Endodermal cell (in vitro differentiated cells): ENCODE measurements at regions not wholly inside any gene's neighbourhood (a gene's known extent, or its start where the extent isn't known, plus 50 kb on each side); places are given as distances from the start of the nearest gene placed in this dataset.

Source experiments
- DNase-seq: peaks from one replicate; pipeline ENCODE4 v3.0.0-alpha.2; 2017
- H3K27ac ChIP-seq: 2 replicates; pipeline ENCODE4 v1.5.1; 2013; ENCODE audit warnings: mild to moderate bottlenecking, low read depth, low read length, moderate library complexity
- H3K27me3 ChIP-seq: 2 replicates; pipeline ENCODE4 v1.6.1; 2013; ENCODE audit warnings: mild to moderate bottlenecking, low read length, moderate library complexity; ENCODE audit not compliant: insufficient read depth, control insufficient read depth, poor library complexity, severe bottlenecking
- H3K36me3 ChIP-seq: 2 replicates; pipeline ENCODE4 v1.7.0; 2013; ENCODE audit warnings: mild to moderate bottlenecking, low read length, moderate library complexity; ENCODE audit not compliant: control insufficient read depth, insufficient read depth
- H3K4me1 ChIP-seq: one replicate; pipeline ENCODE4 v1.7.0; 2013; ENCODE audit warnings: low read length; ENCODE audit not compliant: control insufficient read depth, insufficient read depth
- H3K4me3 ChIP-seq: 2 replicates; pipeline ENCODE4 v1.5.1; 2013; ENCODE audit warnings: mild to moderate bottlenecking, low read length, moderate library complexity
- H3K9ac ChIP-seq: 2 replicates; pipeline ENCODE4 v1.6.1; 2013; ENCODE audit warnings: mild to moderate bottlenecking, low read length, moderate library complexity; ENCODE audit not compliant: poor library complexity, severe bottlenecking; ENCODE audit errors: extremely low read depth
- H3K9me3 ChIP-seq: 2 replicates; pipeline ENCODE4 v1.6.1; 2013; ENCODE audit warnings: mild to moderate bottlenecking, low read length, moderate library complexity; ENCODE audit not compliant: control insufficient read depth
- H3K27ac Mint-ChIP-seq: 2 replicates; pipeline ENCODE4 v1.8.0; 2020; ENCODE audit warnings: mixed read lengths
- H3K27me3 Mint-ChIP-seq: 2 replicates; pipeline ENCODE4 v1.8.0; 2021; ENCODE audit warnings: mild to moderate bottlenecking, mixed read lengths; ENCODE audit not compliant: insufficient read depth
- H3K36me3 Mint-ChIP-seq: 2 replicates; pipeline ENCODE4 v1.8.0; 2020; ENCODE audit warnings: low read depth, mixed read lengths
- H3K4me1 Mint-ChIP-seq: 2 replicates; pipeline ENCODE4 v1.8.0; 2020; ENCODE audit warnings: mixed read lengths
- H3K4me3 Mint-ChIP-seq: 2 replicates; pipeline ENCODE4 v1.8.0; 2020; ENCODE audit warnings: mild to moderate bottlenecking, moderate library complexity, mixed read lengths
- H3K9me3 Mint-ChIP-seq: 2 replicates; pipeline ENCODE4 v1.8.0; 2020; ENCODE audit warnings: mild to moderate bottlenecking, mixed read lengths
- WGBS, 2 experiments: methylation state at CpG; one replicate each; pipeline versions ENCODE4 v1.1.5 to v1.1.7; 2013; ENCODE audit warnings: missing lambda C conversion rate in 2 of 2, mixed read lengths in 1 of 2; ENCODE audit not compliant: insufficient coverage in 1 of 2, insufficient read length in 1 of 2; 5-methylcytosine and 5-hydroxymethylcytosine counted together
- TF ChIP-seq, protein P1 (sequence below): fragments of 200-600 bp; sonication (generic); conservative IDR thresholded peaks from 2 replicates; pipeline ENCODE4 v1.5.0; 2021; ENCODE audit warnings: antibody characterized with exemption, mild to moderate bottlenecking

DNA sequence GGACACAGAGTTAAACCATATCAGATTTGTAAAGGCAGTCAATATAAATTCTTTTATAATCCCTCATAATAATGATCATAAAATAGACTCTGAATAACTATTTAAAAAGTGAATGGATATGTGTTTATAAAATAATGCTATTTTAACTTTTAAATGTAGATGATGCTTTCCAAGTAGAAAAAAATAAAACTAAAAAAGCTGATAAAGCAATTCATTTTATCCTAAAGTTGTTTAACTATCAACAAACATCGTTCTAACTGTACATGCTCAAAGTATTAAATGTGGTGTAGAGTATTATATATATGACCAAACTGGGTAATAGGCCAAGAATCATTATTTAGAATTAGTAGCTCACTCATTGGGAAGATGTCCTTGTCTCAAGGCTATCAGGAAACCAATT, 248.3 kb upstream of the CLEC14A start:
- no peaks in the 10 kb centered on the region for H3K27me3 ChIP-seq
- H3K9me3 Mint-ChIP-seq = peaks cover 5% of the 10 kb centered on the region
- H3K36me3 Mint-ChIP-seq = peaks cover 3% of the 10 kb centered on the region
- H3K27ac Mint-ChIP-seq = no peak overlapping the region
- H3K27me3 Mint-ChIP-seq = no peaks in the 10 kb centered on the region
- H3K36me3 ChIP-seq = no peaks in the 10 kb centered on the region
- no peak overlapping the region for H3K27ac ChIP-seq
- TF ChIP-seq, protein P1, sequence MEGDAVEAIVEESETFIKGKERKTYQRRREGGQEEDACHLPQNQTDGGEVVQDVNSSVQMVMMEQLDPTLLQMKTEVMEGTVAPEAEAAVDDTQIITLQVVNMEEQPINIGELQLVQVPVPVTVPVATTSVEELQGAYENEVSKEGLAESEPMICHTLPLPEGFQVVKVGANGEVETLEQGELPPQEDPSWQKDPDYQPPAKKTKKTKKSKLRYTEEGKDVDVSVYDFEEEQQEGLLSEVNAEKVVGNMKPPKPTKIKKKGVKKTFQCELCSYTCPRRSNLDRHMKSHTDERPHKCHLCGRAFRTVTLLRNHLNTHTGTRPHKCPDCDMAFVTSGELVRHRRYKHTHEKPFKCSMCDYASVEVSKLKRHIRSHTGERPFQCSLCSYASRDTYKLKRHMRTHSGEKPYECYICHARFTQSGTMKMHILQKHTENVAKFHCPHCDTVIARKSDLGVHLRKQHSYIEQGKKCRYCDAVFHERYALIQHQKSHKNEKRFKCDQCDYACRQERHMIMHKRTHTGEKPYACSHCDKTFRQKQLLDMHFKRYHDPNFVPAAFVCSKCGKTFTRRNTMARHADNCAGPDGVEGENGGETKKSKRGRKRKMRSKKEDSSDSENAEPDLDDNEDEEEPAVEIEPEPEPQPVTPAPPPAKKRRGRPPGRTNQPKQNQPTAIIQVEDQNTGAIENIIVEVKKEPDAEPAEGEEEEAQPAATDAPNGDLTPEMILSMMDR = no peak
- H3K4me1 Mint-ChIP-seq = peaks cover 24% of the 10 kb centered on the region
- no peak for DNase-seq
- H3K4me3 ChIP-seq = no peak overlapping the region
- H3K4me1 ChIP-seq = peaks cover 11% of the 10 kb centered on the region
- H3K9ac ChIP-seq = no peak overlapping the region
- peaks cover 5% of the 10 kb centered on the region for H3K9me3 ChIP-seq
- WGBS, 2 experiments = 100% methylated on average over 1 of the region's 1 CpG; no CpG with 5 or more reads in 1 of the 2 experiments
- no peak overlapping the region for H3K4me3 Mint-ChIP-seq

DNA sequence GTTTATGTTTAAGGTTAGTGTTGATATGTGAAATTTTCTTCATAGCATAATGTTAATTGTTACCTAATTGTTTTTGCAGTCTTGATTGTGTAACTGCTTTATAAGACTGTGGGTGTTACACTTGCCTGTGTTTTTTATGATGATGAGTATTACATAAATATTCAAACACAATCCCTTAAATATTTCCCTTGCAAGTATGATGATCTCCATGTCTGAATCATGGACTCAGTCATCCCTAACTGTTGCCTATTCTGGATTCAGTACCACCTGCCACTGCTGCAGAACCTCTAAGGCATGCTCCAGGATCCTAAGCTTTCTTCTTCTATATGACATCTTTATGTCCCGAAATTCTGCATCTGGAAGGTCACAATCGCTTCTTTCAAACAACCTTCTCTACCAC, 246.3 kb upstream of the CLEC14A start:
- DNase-seq = no peak
- Mint-ChIP-seq H3K27ac (no peak overlapping the region), H3K9me3 (peaks cover 5% of the 10 kb centered on the region), H3K27me3 (no peaks in the 10 kb centered on the region), H3K36me3 (peaks cover 7% of the 10 kb centered on the region), H3K4me3 (no peak overlapping the region), H3K4me1 (peaks cover 20% of the 10 kb centered on the region)
- H3K27ac ChIP-seq = no peak overlapping the region
- H3K9me3 ChIP-seq = peaks cover 5% of the 10 kb centered on the region
- no peaks in the 10 kb centered on the region for H3K27me3 ChIP-seq
- no peaks in the 10 kb centered on the region for H3K36me3 ChIP-seq
- H3K9ac ChIP-seq = no peak overlapping the region
- TF ChIP-seq, protein P1 = no peak
- H3K4me3 ChIP-seq = no peak overlapping the region
- WGBS, 2 experiments = 85% methylated on average over 2 of the region's 2 CpGs; no CpG with 5 or more reads in 1 of the 2 experiments
- H3K4me1 ChIP-seq = peaks cover 7% of the 10 kb centered on the region

GRCh38 chr14:38500125-38500524, 244.2 kb upstream of the CLEC14A start:
- TF ChIP-seq, protein P1 = no peak
- H3K27ac Mint-ChIP-seq = no peak overlapping the region
- no peak overlapping the region for H3K9ac ChIP-seq
- no peak overlapping the region for H3K4me3 Mint-ChIP-seq
- no peak for DNase-seq
- no peaks in the 10 kb centered on the region for H3K36me3 ChIP-seq
- H3K27me3 Mint-ChIP-seq = no peaks in the 10 kb centered on the region
- no peak overlapping the region for H3K27ac ChIP-seq
- no peaks in the 10 kb centered on the region for H3K27me3 ChIP-seq
- H3K4me1 Mint-ChIP-seq = peaks cover 5% of the 10 kb centered on the region
- peaks cover 7% of the 10 kb centered on the region for H3K36me3 Mint-ChIP-seq
- H3K4me3 ChIP-seq = no peak overlapping the region
- no peaks in the 10 kb centered on the region for H3K4me1 ChIP-seq
- H3K9me3 Mint-ChIP-seq = peaks cover 5% of the 10 kb centered on the region
- peaks cover 5% of the 10 kb centered on the region for H3K9me3 ChIP-seq
